Activated CD8-positive, alpha-beta memory T cell treated with anti-CD3 and anti-CD28 coated beads for 4 hours (primary cell): ENCODE measurements at regions not wholly inside any gene's neighbourhood (a gene's known extent, or its start where the extent isn't known, plus 50 kb on each side); places are given as distances from the start of the nearest gene placed in this dataset.

Experiments
- DNase-seq, 2 donors: peaks; one replicate each; pipeline ENCODE4 v3.0.0-alpha.2; 2020; ENCODE audit warnings: low read depth in 2 of 2

DNA sequence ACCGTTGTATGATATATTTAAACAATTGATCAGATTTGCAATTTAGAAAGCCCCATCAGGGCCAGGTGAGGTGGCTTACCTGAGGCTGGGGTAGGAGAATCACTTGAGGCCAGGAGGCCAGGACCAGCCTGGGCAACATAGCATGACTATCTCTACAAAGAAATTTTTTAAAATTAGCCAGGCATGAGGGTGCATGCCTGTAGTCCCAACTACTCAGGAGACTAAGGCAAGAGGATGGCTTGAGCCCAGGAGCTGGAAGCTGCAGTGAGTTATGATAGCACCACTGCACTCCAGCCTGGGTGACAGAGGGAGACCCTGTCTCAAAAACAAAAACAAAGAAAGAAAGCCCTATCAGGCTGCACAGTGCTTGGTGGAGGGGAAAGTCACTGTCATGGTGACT lies 159.9 kb upstream of the RAB4A start:
- no peak for DNase-seq

DNA sequence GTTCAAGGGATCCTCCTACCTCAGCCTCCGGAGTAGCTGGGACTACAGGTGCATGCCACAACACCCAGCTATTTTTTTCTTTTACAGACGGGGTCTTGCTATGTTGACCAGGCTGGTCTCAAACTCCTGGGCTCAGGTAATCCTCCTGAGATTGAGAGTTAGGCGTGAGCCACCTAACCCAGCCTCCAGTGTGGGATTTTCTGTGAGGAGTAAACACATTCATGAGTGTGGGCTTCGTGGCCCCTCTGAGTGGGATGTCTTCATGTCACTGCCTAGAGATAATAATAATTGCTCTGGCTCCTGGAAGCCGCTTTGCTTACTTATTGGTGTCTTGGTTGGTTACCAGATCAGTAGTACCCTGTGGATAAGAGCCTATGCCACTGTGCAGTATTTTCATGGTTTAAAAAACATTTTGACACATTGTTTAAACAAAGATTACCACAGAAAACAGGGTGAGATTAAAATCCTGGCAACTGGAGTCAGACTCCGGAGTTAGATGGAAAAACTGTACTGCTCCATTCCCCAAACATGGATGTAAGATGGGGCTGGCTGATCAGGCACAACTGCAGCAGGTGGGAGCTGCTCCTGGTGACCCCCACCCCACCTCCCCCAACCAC lies 159.1 kb upstream of the RAB4A start:
- DNase-seq = no peak

DNA sequence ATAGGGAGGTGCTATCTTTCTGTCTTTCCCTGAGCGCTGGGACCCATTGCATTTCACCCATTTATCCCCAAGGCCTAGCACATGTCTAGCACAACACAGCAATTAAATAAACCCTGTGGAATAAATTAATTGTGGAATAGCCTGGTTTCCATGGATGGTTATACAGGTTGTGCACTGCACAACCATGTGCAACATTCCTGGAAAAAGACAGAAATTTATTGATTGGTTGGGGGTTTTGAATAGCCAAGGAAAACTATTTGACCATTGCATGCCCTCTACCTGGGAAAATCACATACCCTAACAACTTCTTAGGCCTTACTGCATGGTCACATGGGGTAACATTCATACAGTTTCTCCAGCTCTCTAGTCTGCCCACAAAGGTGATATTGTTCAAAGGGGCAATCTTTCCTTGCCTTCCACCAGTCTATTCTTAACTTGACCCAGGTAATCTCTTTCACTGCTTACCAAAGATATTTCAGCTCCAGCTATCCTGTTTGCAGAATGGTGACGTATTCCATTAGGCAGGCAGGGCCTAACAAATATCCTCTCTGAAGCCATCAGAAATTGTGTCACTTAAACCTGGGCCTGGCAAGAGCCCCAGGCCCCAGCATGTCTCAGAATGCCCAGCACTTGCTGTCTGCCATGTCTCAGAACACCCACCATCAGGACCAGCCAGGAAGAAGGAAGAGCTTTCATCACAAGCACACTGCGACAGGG lies 157.9 kb upstream of the RAB4A start:
- no peak for DNase-seq

- DNase-seq = no peak
Observed at GRCh38 chr1:229114315-229114714, 156.6 kb upstream of the RAB4A start.

GRCh38 chr1:229114850-229115365 lies 156.0 kb upstream of the RAB4A start:
- DNase-seq = no peak

DNA sequence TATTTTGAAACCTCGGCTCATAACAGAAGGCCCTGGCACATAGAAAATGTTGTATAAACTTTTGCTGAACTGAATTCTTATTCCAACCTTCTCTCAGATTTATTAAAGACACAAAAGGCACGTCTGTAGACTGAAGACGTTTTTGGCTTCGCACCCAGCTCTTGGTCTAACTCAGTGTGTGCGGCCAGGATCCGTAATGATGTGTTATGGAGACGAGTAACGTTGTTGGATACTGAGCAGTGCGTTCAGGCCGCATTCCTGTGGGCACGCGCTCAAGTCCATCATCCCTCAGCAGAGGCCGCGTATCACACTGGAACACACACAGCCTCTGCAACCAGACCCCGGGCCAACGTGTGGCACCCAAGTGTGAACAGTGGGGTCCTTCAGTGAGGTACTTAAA lies 154.8 kb upstream of the RAB4A start:
- DNase-seq = no peak

DNA sequence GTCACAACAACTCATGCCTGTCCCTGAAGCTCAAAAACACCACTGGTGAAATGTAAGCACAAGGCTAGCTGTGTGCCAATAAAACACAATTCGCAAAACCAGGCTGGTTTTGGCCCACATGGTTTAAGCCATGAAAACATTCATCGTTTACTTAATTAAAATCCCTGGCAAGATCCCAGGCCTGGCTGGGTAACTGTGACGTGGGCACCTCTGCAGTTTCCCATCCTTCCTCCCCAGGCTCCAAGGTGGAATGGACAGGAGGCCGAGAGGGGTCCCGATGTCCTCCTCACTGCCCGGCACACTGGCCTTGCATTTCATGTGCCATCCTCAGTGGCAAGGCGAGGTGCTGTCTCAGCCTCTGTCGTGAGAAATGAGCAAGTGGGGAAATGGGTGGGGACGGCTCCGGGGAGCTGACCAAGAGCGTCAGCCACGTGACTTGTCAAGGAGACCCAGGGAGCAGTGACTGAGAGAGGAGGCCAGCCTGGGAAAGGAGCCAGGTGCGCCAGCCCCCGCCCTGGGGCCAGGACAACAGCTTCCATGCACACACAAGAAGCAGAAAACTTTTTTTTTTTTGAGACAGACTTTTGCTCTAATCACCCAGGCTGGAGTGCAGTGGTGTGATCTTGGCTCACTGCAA lies 153.1 kb upstream of the RAB4A start:
- no peak for DNase-seq

DNA sequence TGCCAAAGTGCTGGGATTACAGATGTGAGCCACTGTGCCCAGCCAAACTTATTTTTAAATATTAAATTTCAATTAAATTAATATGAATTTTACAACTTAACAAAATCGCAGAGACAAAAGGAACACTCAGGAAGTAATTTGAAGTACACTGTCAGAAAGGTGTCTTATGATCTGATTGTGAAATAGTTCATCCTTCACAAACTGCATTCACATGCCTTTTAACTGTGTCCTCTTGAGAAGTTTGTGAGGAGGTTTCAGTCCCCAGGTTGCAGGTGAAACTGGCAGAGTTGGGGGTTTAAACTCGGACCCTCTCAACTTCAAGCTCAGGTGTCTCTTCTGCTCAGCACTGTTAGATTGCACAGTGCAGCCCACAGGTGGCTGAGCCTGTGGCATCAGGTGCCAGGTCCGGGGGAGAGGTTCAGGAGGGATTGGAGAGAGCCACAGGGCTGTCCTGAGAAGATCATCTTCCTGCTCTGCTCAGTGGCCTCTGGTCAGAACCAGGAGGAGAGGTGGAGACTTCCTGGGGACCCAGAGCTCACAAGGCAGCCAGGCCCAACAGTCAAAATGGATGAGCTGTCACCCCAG lies 152.3 kb upstream of the RAB4A start:
- no peak for DNase-seq

GRCh38 chr1:229119161-229119560 lies 151.8 kb upstream of the RAB4A start:
- no peak for DNase-seq

GRCh38 chr1:229119876-229120275 lies 151.0 kb upstream of the RAB4A start:
- DNase-seq = no peak

DNA sequence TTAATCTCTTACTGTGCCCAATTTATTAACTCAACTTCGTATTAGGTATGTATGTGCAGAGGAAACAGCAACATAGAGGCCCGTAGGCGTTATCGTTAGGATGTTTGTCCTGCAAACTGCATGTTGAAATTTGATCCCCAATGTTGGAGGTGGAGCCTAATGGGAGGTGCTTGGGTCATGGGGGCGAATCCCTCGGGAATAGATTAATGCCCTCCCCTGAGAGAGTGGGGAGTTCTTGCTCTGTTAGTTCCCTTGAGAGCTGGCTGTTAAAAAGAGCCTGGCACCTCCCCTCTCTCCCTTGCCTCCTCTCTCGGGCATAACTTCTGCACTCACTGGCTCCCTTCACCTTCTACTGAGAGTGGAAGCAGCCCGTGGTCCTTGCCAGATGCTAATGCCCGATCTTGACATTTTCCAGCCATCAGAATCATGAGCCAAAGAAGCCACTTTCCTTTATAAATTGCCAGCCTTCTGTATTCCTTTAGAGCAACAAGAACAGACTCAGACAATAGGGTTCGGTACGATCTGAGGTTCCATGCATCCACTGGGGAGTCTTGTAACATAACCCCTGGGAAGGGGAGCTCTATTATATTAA lies 149.0 kb upstream of the RAB4A start:
- no peak for DNase-seq

GRCh38 chr1:229122606-229123005 lies 148.3 kb upstream of the RAB4A start:
- no peak for DNase-seq

GRCh38 chr1:229124116-229124515 lies 146.8 kb upstream of the RAB4A start:
- DNase-seq = no peak

GRCh38 chr1:229124520-229125124 lies 146.3 kb upstream of the RAB4A start:
- DNase-seq = no peak

DNA sequence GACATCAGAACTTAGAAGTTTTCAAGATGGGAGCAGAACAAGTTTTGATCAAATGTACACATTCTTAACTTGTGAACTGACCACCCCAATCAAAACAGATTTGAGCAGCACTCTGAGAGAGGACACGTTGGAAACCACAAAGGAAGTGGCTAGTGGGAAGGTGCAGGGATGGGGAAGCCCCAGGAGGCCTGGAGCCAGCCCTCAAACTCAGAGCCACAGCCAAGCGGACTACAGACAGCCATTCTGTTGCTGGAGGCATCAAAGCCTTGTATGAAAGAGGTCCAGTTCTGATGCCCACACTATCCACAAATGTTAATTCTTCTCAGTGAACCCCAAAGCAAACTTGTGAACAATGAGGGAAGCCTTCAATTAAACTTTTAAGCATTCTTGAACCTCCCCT lies 143.6 kb upstream of the RAB4A start:
- no peak for DNase-seq

DNA sequence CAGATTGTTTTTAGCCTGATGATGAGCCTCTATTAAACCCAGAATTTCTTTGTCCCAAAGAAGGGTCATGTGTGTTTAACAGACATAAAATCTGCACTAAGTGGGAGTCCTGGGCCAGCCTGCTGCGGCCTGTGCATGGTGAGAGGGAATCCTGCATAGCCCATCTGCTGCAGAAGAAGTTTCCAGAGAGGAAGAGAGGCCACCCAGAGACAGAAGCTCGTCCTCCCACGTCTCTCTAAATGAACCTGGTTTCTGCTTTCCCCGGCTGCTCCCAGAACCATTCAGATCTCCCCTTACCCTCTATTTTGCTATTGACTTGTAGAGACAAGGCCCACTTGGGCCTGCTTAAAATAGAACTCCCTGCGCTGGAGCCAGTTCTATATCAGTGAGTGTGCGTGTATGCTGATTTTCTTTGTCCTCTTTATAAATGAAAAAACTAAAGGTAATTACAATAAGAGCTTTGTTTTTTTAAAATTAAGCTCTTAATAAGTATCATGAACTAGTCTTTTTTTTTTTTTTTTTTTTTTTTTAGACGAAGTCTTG lies 142.8 kb upstream of the RAB4A start:
- DNase-seq = no peak

DNA sequence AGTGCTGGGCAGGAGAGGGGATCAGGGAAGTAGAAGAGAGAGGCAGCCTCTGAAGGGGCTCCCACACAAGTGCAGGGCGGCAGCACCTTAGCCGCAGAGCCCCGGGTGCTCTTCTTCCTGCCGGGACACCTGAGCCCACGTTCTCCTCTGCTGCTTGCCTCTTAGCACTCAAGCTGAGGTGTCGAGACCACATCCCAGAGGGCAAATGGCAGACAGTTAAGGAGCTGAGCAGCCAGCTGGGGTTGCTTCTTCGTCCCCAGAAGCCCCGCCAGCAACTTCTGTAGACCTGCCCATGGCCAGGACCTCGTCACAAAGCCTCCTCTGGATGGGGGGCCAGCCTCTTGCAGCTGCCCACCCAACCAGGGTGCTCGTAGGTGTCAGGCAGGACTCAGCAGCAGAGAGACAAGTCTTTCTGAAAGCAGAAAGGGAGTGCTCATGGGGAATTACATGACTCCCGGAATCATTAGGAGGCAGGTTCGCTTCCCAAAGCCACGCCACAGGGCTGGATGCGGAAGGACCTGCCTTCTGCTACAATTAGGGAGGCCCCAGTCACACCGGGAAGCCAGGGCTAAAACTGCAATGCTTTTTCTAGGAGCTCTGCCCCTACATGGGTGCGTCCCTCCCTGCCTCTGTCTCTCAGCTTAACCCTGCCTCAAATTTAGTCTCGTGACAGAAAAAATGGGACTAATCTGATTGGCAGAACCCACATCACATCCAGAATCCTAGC lies 141.4 kb upstream of the RAB4A start:
- no peak for DNase-seq

DNA sequence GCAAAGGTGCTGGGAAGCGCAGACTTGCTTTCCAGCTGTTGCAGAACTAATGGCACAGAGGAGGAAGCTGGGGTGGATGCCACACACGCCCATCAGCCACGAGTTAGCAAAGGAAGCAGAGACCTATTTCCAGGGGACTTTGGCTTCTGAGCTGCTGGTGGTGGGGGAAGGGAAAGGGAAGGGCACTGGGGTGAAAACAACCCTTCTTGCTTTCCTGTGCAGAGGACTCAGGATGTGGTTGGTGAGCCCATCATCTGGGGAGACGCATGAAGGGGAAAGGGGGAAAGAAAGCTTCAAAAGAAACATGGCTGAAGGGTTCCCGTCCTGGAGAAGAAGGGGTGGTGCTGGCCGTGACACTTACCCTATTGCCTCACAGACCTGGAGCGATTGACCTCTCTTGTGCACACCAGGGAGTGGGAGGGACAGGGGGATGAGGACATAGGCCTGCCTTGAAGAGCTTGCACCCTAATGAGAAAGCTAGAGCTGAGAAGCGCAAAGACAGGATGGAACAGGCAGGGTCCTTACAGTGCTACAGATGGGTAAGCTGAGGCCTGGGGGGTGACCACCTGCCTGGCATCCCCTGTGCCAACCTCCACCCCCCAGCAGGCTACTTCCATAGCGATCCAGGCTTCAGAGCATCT lies 140.8 kb upstream of the RAB4A start:
- DNase-seq = no peak

DNA sequence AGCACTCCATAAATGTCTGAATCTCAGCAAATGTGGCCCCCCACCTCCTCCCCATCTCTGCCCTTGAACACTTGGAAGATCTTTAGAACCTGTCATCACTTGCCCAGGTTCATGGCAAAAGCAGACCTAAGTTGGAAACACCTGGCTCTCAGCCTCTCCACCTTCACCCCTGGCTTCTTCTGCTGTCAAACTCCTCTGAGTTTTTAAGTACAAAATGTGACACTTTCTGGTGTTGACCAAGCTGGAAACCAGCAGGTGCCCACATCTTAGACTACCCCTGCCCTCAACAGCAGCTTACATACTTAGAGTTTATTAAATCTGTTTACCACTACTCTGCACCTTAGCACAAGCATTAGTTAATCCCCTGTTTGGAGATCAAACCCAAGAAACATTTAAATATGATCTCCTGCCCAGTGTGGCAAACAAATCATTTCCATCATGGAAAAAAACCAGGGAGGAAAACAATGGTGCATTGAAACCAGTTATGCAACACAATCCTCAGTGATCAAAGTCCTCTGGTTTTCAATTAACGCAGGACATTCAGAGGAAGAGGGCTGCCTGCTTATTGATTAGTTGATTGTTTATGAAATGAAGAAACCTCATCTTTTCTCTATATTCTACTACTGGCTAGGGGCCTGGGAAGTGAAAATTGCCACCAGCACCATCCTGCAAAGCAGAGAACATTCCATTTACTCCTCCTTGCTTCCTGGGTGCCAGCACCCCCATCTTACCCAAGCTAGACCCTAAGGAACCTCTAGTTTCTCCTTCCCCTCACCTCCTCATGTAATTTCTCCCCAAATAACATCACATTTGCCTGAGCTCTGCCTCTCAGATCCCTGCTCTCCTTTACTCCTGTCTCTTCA lies 139.4 kb upstream of the RAB4A start:
- DNase-seq = no peak

DNA sequence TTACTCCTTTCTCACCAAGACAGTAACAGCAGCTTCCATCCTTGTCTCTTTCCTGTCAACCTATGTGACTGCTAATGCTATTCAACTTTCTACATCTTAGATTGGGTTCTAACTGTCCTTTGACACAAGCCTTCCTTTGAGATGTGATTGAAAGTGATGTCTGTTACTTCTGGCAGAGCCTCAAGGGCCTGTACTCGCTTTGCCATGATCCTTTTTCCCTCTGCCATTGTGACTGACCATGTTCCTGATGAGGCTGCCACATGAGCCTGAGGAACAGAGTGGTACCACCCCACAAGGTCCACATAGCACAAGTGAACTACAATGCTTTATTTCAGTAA lies 138.8 kb upstream of the RAB4A start:
- no peak for DNase-seq
